ENCODE measurements at regions not wholly inside any gene's neighbourhood (a gene's known extent, or its start where the extent isn't known, plus 50 kb on each side); places are given as distances from the start of the nearest gene placed in this dataset.

DNA sequence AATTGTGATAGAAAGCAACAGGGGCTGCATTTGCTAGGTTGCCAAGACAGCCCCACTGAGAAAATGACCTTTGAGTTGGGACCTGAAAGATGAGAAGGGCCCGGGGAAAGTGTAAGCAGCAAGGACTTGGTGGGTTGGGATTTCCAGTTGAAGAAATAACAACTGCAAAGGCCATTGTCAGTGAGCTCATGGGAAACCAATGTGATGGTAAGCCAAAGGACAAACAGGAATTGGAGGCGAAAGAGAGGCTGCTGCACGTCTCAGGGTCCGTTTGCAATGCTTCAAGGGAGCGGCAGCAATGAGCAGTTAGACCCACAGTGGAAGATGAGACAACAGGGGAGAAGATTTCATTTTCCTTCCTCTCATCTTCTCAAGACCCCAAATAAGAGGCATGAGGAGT, 51.5 kb upstream of the RGPD4 start:
- TF ChIP-seq, protein P1, sequence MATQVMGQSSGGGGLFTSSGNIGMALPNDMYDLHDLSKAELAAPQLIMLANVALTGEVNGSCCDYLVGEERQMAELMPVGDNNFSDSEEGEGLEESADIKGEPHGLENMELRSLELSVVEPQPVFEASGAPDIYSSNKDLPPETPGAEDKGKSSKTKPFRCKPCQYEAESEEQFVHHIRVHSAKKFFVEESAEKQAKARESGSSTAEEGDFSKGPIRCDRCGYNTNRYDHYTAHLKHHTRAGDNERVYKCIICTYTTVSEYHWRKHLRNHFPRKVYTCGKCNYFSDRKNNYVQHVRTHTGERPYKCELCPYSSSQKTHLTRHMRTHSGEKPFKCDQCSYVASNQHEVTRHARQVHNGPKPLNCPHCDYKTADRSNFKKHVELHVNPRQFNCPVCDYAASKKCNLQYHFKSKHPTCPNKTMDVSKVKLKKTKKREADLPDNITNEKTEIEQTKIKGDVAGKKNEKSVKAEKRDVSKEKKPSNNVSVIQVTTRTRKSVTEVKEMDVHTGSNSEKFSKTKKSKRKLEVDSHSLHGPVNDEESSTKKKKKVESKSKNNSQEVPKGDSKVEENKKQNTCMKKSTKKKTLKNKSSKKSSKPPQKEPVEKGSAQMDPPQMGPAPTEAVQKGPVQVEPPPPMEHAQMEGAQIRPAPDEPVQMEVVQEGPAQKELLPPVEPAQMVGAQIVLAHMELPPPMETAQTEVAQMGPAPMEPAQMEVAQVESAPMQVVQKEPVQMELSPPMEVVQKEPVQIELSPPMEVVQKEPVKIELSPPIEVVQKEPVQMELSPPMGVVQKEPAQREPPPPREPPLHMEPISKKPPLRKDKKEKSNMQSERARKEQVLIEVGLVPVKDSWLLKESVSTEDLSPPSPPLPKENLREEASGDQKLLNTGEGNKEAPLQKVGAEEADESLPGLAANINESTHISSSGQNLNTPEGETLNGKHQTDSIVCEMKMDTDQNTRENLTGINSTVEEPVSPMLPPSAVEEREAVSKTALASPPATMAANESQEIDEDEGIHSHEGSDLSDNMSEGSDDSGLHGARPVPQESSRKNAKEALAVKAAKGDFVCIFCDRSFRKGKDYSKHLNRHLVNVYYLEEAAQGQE (IDR thresholded peaks at IDR 0.05; ENCODE audit: unreplicated experiment): no peak
- TF ChIP-seq POLR2AphosphoS5 (IDR thresholded peaks at IDR 0.05; ENCODE audit: low read depth): no peak
